Brain microvascular endothelial cell (primary cell): ENCODE measurements at regions not wholly inside any gene's neighbourhood (a gene's known extent, or its start where the extent isn't known, plus 50 kb on each side); places are given as distances from the start of the nearest gene placed in this dataset.

ENCODE experiments used
- DNase-seq: peaks from one replicate; pipeline ENCODE4 v3.0.0-alpha.2; 2020
- H3K27ac ChIP-seq: fragments of 250-450 bp; sonication (Bioruptor Pico); 2 replicates; pipeline ENCODE4 v1.5.1; 2020; ENCODE audit warnings: mild to moderate bottlenecking, moderate library complexity
- H3K27me3 ChIP-seq: fragments of 250-450 bp; sonication (Bioruptor Pico); replicated peaks from 2 replicates; pipeline ENCODE4 v1.5.1; 2020; ENCODE audit warnings: mild to moderate bottlenecking
- H3K36me3 ChIP-seq: fragments of 250-450 bp; sonication (Bioruptor Pico); replicated peaks from 2 replicates; pipeline ENCODE4 v1.5.1; 2020; ENCODE audit warnings: mild to moderate bottlenecking
- H3K4me3 ChIP-seq: 2 replicates; pipeline ENCODE4 v1.5.1; 2011; ENCODE audit warnings: low read depth, mild to moderate bottlenecking, control low read depth, low read length, moderate library complexity
- in situ Hi-C: cut with HindIII; loops from 2 replicates; pipeline ENCODE4 v1.10.0; 2017; ENCODE audit warnings: low sequenced_read_pairs, low pct_ligation_motif_present
- TF ChIP-seq, protein P1 (sequence below): IDR thresholded peaks from 2 replicates; pipeline ENCODE4 v1.5.1; 2011; ENCODE audit warnings: low read depth, mild to moderate bottlenecking, moderate library complexity, low read length, control low read depth, inconsistent platforms; ENCODE audit errors: missing control alignments

DNA sequence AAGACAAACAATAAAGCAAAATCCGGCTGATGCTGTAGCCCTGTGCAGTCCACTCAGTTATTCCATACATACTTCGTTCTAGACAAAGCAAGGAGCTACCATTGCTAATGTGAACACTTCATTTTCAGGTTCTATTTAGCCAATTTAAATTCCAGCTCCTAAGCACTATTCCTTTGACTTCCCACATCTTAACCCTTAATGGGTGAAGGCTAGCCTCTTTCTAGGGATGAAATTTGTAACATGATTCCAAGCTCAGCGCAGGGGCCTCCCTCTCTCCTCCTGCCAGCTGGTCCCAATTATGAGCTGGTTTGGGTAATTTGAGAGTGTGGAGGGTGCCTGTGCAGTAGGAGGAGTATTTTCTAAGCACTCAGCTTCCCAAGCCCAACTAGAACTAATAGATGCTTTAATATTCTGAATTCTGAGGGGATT is 53.9 kb upstream of the PTGFRN start:
- Histone ChIP-seq H3K4me3 (no peak overlapping the region), H3K27ac (no peak overlapping the region), H3K27me3 (no peaks in the 10 kb centered on the region), H3K36me3 (no peaks in the 10 kb centered on the region)
- TF ChIP-seq, protein P1, sequence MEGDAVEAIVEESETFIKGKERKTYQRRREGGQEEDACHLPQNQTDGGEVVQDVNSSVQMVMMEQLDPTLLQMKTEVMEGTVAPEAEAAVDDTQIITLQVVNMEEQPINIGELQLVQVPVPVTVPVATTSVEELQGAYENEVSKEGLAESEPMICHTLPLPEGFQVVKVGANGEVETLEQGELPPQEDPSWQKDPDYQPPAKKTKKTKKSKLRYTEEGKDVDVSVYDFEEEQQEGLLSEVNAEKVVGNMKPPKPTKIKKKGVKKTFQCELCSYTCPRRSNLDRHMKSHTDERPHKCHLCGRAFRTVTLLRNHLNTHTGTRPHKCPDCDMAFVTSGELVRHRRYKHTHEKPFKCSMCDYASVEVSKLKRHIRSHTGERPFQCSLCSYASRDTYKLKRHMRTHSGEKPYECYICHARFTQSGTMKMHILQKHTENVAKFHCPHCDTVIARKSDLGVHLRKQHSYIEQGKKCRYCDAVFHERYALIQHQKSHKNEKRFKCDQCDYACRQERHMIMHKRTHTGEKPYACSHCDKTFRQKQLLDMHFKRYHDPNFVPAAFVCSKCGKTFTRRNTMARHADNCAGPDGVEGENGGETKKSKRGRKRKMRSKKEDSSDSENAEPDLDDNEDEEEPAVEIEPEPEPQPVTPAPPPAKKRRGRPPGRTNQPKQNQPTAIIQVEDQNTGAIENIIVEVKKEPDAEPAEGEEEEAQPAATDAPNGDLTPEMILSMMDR = no peak
- in situ Hi-C loops = no loop called here
- DNase-seq = no peak

DNA sequence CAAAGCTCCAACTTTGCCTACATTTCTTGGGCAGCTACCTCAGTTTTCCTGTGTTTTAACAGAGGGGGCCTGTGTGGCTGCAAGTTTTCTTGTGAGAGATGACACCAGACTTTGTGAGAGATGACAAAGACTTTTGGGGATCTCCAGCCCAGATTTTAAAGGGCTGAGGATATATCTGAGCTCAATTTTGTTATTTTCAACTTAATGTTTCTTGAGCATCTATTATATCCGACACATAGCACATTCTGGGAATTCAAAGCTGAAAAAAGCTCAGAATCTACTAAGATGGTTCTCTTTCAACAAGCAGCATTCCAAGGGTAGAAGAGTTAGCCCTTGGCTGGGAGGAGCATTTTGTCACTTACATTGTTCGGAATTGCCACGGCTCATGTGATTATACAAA is 53.4 kb upstream of the PTGFRN start:
- TF ChIP-seq, protein P1 = no peak
- in situ Hi-C loops = no loop called here
- Histone ChIP-seq H3K27ac (no peak overlapping the region), H3K4me3 (no peak overlapping the region), H3K27me3 (no peaks in the 10 kb centered on the region), H3K36me3 (no peaks in the 10 kb centered on the region)
- no peak for DNase-seq

DNA sequence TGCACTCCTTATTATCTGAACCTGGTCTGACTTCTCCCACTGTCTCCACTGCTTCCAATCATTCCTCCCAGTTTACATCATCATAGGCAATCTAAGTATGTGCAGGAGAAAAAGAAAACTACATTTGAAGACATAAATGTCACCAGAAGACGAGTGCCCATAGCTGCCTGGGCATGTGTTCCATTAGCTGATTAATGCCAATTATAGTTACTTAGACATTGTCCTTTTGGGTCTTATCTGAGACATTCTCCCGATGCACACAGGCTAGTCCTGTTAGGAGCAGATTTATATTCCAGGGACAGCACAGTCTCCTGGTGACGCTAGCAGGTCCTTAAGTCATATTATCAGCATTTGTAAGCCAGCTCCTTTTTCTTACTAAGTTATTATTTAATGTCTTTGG is 52.6 kb upstream of the PTGFRN start:
- no peaks in the 10 kb centered on the region for H3K27me3 ChIP-seq
- DNase-seq = no peak
- TF ChIP-seq, protein P1 = no peak
- H3K27ac ChIP-seq = no peak overlapping the region
- no peaks in the 10 kb centered on the region for H3K36me3 ChIP-seq
- H3K4me3 ChIP-seq = no peak overlapping the region
- in situ Hi-C loops = no loop called here
